Epithelial cell of esophagus (primary cell): ENCODE measurements at regions not wholly inside any gene's neighbourhood (a gene's known extent, or its start where the extent isn't known, plus 50 kb on each side); places are given as distances from the start of the nearest gene placed in this dataset.
A peak's percentile ranks its signal among the peaks of the same experiment; 100 is the strongest.
"Not testable (repeated sequence)": the region's sequence is repeated elsewhere in the genome, so short reads cannot be mapped to it uniquely, and the experiment has no call there.

Experiments
- DNase-seq: peaks from one replicate; pipeline ENCODE4 v3.0.0; 2010; ENCODE audit warnings: low read depth
- H3K4me3 ChIP-seq: 2 replicates; pipeline ENCODE4 v1.5.1; 2011; ENCODE audit warnings: mild to moderate bottlenecking, low read length, control low read depth
- TF ChIP-seq, protein P1 (sequence below): IDR thresholded peaks from 2 replicates; pipeline ENCODE4 v1.5.1; 2011; ENCODE audit warnings: low read depth, mild to moderate bottlenecking, low read length, control low read depth, inconsistent platforms; ENCODE audit not compliant: insufficient read depth; ENCODE audit errors: missing control alignments

DNA sequence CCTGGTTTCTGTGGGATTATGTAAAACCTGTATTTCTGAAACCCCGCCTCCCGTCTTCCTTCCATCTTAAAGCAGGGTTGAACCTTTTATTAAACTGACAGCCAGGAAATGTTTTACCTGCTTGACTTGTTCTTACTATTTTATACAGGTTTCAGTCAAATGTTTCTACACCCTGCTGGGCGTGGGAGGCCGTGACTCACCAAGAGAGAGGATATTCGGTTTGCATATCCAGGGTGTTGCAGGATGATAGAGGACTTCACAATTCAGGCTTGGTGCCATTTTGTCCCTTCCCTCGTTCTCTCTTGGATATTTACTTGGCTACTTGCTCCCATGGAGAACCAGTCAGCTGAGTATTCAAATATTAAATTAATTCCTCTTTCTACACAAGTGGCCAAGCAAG, 69.7 kb downstream of the ARF6 start:
- DNase-seq, result peak; percentile 98
- H3K4me3 ChIP-seq, result no peak overlapping the region
- TF ChIP-seq, protein P1, sequence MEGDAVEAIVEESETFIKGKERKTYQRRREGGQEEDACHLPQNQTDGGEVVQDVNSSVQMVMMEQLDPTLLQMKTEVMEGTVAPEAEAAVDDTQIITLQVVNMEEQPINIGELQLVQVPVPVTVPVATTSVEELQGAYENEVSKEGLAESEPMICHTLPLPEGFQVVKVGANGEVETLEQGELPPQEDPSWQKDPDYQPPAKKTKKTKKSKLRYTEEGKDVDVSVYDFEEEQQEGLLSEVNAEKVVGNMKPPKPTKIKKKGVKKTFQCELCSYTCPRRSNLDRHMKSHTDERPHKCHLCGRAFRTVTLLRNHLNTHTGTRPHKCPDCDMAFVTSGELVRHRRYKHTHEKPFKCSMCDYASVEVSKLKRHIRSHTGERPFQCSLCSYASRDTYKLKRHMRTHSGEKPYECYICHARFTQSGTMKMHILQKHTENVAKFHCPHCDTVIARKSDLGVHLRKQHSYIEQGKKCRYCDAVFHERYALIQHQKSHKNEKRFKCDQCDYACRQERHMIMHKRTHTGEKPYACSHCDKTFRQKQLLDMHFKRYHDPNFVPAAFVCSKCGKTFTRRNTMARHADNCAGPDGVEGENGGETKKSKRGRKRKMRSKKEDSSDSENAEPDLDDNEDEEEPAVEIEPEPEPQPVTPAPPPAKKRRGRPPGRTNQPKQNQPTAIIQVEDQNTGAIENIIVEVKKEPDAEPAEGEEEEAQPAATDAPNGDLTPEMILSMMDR, result no peak

DNA sequence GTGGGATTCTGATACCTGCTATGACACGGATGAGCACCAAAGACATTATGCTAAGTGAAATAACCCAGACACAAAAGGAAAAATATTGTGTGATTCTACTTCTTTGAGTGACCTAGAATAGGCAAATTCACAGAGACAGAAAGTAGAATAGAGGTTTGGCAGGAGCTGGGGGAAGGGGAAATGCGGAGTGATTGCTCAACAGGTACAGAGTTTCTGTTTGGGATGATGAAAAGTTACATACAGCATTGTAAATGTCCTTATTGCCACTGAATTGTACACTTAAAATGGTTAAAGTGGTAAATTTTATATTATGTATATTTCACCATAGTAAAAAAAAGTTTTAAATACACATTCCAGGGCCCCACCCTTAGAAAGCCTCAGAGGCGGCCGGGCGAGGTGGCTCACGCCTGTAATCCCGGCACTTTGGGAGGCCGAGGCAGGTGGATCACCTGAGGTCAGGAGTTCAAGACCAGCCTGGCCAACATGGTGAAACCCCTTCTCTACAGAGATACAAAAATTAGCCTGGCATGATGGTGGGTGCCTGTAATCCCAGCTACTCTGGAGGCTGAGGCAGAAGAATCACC, 72.3 kb downstream of the ARF6 start:
- not testable (repeated sequence) for H3K4me3 ChIP-seq

DNA sequence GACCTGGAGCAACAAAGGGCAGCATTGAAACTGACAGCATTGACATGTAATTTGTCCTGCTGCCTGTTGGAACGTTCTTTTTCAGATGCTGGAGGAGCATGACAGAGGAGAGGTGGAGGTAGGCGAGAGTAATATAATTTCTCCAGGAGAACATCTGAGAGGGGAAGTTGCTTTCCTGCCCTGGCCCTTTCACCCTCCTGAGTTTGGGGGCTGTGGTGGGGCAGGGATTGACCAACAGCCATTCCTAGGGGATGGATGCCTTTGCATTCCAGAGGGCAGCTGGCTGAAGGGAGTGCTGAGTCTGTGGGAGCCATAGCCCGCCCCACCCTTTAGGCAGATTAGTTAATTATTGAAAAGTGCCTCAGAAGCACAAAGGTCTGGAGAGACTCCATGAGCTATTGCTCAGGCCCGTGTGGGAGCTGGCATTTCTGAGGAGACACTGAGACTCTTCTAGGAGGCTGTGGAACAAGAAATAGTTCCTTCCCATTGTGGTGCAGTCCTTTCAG, 73.5 kb downstream of the ARF6 start:
- H3K4me3 ChIP-seq, result no peak overlapping the region
- TF ChIP-seq, protein P1, result peak; percentile 11
- peak; percentile 25 for DNase-seq

More for the DNA sequence above, 72.3 kb downstream of the ARF6 start:
- DNase-seq, result not testable (repeated sequence)

DNA sequence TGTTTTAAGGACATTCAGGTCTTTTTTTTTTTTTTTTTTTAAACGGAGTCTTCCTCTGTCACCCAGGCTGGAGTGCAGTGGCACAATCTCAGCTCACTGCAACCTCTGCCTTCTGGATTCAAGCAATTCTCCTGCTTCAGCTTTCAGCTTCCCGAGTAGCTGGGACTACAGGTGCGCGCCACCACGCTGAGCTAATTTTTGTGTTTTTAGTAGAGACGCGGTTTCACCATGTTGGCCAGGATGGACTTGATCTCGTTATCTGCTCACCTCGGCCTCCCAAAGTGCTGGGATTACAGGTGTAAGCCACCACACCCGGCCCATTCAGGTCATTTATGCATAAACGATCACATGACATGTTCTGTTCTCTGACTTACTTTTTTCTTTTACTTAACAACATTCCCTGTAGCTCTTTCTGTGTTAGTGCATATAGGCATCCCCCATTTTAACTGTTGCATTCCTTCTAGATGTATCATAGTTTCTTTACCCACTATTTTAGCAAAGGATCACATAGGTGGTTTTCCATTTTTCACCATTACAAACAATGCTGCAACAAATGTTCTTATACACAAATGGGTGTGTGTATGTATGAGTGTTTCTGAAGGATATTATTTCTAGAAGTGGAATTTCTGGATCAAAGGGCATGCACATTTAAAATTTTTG, 74.2 kb downstream of the ARF6 start:
- H3K4me3 ChIP-seq, result no peak overlapping the region
- peak; percentile 30 for DNase-seq
- TF ChIP-seq, protein P1, result no peak

DNA sequence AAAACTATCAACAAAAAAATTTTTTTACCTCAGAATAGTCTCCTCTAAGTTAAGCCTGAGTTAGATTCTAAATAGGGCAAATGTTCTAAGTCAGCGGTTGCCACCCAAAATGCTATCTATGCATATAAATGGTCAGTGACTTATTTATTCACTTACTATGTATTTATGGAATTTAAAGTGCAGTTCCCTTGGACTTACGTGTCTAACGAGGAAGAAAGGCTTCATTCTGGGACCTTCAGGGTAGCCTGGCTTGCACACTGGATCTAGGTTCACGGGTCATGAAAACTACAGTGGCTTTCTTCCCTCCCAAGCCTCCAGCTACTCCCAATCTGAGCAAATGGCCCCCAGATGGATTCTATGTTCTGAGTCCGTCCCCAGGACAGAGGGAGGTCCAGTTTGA, 77.1 kb downstream of the ARF6 start:
- DNase-seq, result no peak
- TF ChIP-seq, protein P1, result no peak
- H3K4me3 ChIP-seq, result no peak overlapping the region

DNA sequence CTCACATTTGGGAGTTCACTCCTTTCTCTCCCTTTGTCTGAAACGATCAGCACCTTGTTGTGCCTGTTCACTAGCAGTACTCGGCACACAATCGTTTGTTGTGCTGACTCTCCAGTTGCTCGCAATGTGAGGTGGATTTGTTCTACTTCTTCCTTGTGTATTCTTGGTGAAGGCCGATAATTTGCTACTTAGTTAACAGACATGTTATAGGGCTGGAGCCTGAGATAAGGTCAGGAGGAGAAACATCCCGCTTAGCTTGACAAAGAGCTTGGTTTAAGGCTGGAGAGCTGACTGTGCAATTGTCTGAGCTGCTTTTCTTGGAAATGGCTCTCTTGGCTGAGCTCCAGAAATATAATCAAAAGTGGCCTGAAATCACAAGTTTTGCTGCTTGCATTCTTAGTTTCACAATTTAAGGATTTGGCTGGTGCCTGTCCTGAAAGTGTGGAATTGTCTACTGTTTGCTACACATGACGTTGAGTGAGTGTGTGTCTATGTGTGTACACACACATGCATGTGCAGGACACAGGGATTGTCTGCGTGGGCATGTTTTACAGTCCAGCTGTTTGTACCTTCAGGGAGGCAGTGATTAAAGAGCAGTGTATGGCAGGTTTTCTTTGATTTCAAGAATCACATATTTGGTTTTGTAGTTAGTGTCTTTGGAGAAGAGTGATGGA, 77.7 kb downstream of the ARF6 start:
- TF ChIP-seq, protein P1, result no peak
- no peak overlapping the region for H3K4me3 ChIP-seq
- DNase-seq, result no peak
